Breast epithelium (tissue), 3 donors: ENCODE measurements at regions not wholly inside any gene's neighbourhood (a gene's known extent, or its start where the extent isn't known, plus 50 kb on each side); places are given as distances from the start of the nearest gene placed in this dataset.

Source experiments
- POLR2A ChIP-seq: fragments of 450-650 bp; IDR thresholded peaks from one replicate; pipeline ENCODE4 v1.6.1; 2016; ENCODE audit warnings: antibody characterized with exemption, mild to moderate bottlenecking, moderate library complexity
- TF ChIP-seq, protein P1 (sequence below), 3 donors: fragments of 450-650 bp; IDR thresholded peaks; one replicate each; pipeline ENCODE4 v1.5.1; 2016 to 2017; ENCODE audit warnings: antibody characterized with exemption in 3 of 3, mild to moderate bottlenecking in 3 of 3, moderate library complexity in 3 of 3

DNA sequence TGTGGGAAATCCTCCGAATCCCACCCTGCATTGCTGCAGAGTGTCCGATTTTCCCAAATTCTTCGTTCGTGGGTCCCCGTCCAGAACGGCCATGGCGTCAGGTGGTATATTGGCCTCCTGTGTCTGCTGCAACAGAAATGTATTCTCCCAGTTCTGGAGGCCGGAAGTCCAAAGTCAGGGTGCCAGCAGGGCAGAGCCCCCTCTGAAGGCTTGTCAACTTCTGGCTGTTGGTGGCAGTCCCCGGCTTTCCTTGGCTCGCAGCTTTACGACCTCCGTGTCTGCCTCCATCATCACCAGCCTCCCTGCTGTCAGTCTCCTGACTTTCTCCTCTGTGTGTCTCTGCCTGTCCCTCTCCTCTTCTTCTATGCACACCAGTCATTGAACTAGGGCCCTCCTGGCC lies 142.1 kb upstream of the FOXF1 start:
- TF ChIP-seq POLR2A = no peak
- TF ChIP-seq, protein P1, sequence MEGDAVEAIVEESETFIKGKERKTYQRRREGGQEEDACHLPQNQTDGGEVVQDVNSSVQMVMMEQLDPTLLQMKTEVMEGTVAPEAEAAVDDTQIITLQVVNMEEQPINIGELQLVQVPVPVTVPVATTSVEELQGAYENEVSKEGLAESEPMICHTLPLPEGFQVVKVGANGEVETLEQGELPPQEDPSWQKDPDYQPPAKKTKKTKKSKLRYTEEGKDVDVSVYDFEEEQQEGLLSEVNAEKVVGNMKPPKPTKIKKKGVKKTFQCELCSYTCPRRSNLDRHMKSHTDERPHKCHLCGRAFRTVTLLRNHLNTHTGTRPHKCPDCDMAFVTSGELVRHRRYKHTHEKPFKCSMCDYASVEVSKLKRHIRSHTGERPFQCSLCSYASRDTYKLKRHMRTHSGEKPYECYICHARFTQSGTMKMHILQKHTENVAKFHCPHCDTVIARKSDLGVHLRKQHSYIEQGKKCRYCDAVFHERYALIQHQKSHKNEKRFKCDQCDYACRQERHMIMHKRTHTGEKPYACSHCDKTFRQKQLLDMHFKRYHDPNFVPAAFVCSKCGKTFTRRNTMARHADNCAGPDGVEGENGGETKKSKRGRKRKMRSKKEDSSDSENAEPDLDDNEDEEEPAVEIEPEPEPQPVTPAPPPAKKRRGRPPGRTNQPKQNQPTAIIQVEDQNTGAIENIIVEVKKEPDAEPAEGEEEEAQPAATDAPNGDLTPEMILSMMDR (IDR thresholded peaks at IDR 0.05) = no peak
